ENCODE measurements at regions not wholly inside any gene's neighbourhood (a gene's known extent, or its start where the extent isn't known, plus 50 kb on each side); places are given as distances from the start of the nearest gene placed in this dataset.
A peak's percentile ranks its signal among the peaks of the same experiment; 100 is the strongest.

- no peak overlapping the region for H3K27ac ChIP-seq
- peaks cover 0 to 19% (median 6%) of the 10 kb centered on the region in 3 donors for H3K27me3 ChIP-seq
- no peaks in the 10 kb centered on the region for H3K9me3 ChIP-seq
- H3K36me3 ChIP-seq, result no peaks in the 10 kb centered on the region
- intact Hi-C loops (cut with DNase I; ENCODE audit: low total_unique reads), result no loop called here
- peak overlapping the region in 1 of 4 donors; percentile 14 for H3K4me3 ChIP-seq
- in situ Hi-C loops (cut with MboI; ENCODE audit: low sequenced_read_pairs in 4 of 4), result no loop called here
- TF ChIP-seq CTCF (IDR thresholded peaks at IDR 0.05 in 4 of 5, conservative IDR thresholded peaks at IDR 0.05 in 1 of 5) (no peak), POLR2A (IDR thresholded peaks at IDR 0.05) (no peak)
- ATAC-seq (no peak), DNase-seq (no peak)
- H3K4me1 ChIP-seq, result no peaks in the 10 kb centered on the region
These were observed 137.7 kb downstream of the SOX1 start for GRCh38 chr13:112204346-112205327.

GRCh38 chr13:112205990-112206389, 139.0 kb downstream of the SOX1 start:
- Histone ChIP-seq H3K4me1 (no peaks in the 10 kb centered on the region), H3K27me3 (peaks cover 0 to 19% (median 6%) of the 10 kb centered on the region in 3 donors), H3K36me3 (no peaks in the 10 kb centered on the region), H3K27ac (no peak overlapping the region), H3K4me3 (no peak overlapping the region), H3K9me3 (no peaks in the 10 kb centered on the region)
- TF ChIP-seq POLR2A (IDR thresholded peaks at IDR 0.05) (no peak), CTCF (IDR thresholded peaks at IDR 0.05 in 4 of 5, conservative IDR thresholded peaks at IDR 0.05 in 1 of 5) (no peak)
- intact Hi-C loops (cut with DNase I; ENCODE audit: low total_unique reads), result no loop called here
- no peak for DNase-seq
- no peak for ATAC-seq
- in situ Hi-C loops (cut with MboI; ENCODE audit: low sequenced_read_pairs in 4 of 4), result no loop called here

- in situ Hi-C loops (cut with MboI; ENCODE audit: low sequenced_read_pairs in 4 of 4), result no loop called here
- TF ChIP-seq POLR2A (IDR thresholded peaks at IDR 0.05) (no peak), CTCF (IDR thresholded peaks at IDR 0.05 in 4 of 5, conservative IDR thresholded peaks at IDR 0.05 in 1 of 5) (no peak)
- Histone ChIP-seq H3K4me3 (no peak overlapping the region), H3K4me1 (no peaks in the 10 kb centered on the region), H3K27me3 (peaks cover 0 to 19% (median 6%) of the 10 kb centered on the region in 3 donors), H3K9me3 (no peaks in the 10 kb centered on the region), H3K27ac (no peak overlapping the region), H3K36me3 (no peaks in the 10 kb centered on the region)
- ATAC-seq, result no peak
- intact Hi-C loops (cut with DNase I; ENCODE audit: low total_unique reads), result no loop called here
- DNase-seq, result no peak
These were observed 140.2 kb downstream of the SOX1 start for GRCh38 chr13:112207129-112207528.

GRCh38 chr13:112208656-112209055, 141.7 kb downstream of the SOX1 start:
- H3K36me3 ChIP-seq, result no peaks in the 10 kb centered on the region
- DNase-seq, result no peak
- intact Hi-C loops (cut with DNase I; ENCODE audit: low total_unique reads), result no loop called here
- ATAC-seq, result no peak
- H3K4me1 ChIP-seq, result no peaks in the 10 kb centered on the region
- no peaks in the 10 kb centered on the region for H3K9me3 ChIP-seq
- peaks cover 0 to 19% (median 6%) of the 10 kb centered on the region in 3 donors for H3K27me3 ChIP-seq
- no peak overlapping the region for H3K27ac ChIP-seq
- in situ Hi-C loops (cut with MboI; ENCODE audit: low sequenced_read_pairs in 4 of 4), result no loop called here
- H3K4me3 ChIP-seq, result no peak overlapping the region
- TF ChIP-seq CTCF (IDR thresholded peaks at IDR 0.05 in 4 of 5, conservative IDR thresholded peaks at IDR 0.05 in 1 of 5) (no peak), POLR2A (IDR thresholded peaks at IDR 0.05) (no peak)
